ENCODE measurements at regions not wholly inside any gene's neighbourhood (a gene's known extent, or its start where the extent isn't known, plus 50 kb on each side); places are given as distances from the start of the nearest gene placed in this dataset.

DNA sequence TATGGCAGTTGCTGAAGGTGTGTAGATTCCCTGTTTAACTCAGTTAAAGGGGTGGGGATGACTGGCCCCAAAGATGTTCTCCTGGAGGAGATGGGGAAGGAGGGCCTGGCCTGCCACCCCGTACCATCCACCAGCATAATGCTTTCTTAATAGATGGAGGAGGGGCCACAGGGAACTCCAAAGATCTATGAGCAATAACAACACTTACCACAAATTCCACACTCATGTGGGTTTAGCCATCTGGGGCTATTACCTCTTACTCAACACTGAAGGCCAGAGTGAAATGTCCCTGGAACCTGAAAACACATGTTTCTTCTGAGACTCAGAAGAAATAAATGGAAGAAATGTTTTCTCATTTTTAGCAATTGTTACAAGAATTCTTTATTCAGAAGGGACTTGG is 259.0 kb downstream of the CXCL12 start:
- TF ChIP-seq POLR2AphosphoS5 (IDR thresholded peaks at IDR 0.05; ENCODE audit: low read depth, low read length), result no peak
- TF ChIP-seq SIN3A (IDR thresholded peaks at IDR 0.05; ENCODE audit: borderline replicate concordance, insufficient read depth, low read length), result no peak
- TF ChIP-seq FOXP2 (optimal IDR thresholded peaks at IDR 0.05; ENCODE audit: borderline replicate concordance, extremely low read depth, extremely low read length, insufficient read depth), result no peak
- TF ChIP-seq, protein P1, sequence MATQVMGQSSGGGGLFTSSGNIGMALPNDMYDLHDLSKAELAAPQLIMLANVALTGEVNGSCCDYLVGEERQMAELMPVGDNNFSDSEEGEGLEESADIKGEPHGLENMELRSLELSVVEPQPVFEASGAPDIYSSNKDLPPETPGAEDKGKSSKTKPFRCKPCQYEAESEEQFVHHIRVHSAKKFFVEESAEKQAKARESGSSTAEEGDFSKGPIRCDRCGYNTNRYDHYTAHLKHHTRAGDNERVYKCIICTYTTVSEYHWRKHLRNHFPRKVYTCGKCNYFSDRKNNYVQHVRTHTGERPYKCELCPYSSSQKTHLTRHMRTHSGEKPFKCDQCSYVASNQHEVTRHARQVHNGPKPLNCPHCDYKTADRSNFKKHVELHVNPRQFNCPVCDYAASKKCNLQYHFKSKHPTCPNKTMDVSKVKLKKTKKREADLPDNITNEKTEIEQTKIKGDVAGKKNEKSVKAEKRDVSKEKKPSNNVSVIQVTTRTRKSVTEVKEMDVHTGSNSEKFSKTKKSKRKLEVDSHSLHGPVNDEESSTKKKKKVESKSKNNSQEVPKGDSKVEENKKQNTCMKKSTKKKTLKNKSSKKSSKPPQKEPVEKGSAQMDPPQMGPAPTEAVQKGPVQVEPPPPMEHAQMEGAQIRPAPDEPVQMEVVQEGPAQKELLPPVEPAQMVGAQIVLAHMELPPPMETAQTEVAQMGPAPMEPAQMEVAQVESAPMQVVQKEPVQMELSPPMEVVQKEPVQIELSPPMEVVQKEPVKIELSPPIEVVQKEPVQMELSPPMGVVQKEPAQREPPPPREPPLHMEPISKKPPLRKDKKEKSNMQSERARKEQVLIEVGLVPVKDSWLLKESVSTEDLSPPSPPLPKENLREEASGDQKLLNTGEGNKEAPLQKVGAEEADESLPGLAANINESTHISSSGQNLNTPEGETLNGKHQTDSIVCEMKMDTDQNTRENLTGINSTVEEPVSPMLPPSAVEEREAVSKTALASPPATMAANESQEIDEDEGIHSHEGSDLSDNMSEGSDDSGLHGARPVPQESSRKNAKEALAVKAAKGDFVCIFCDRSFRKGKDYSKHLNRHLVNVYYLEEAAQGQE (IDR thresholded peaks at IDR 0.05; ENCODE audit: insufficient read depth in 1 of 2, low read depth in 2 of 2, low read length in 2 of 2), result no peak
